HAP-1 (cell line): ENCODE measurements at regions not wholly inside any gene's neighbourhood (a gene's known extent, or its start where the extent isn't known, plus 50 kb on each side); places are given as distances from the start of the nearest gene placed in this dataset.
"Not testable (repeated sequence)": the region's sequence is repeated elsewhere in the genome, so short reads cannot be mapped to it uniquely, and the experiment has no call there.

Experiments
- DNase-seq, 2 experiments: peaks; one replicate each; pipeline ENCODE4 v3.0.0-alpha.2; 2016 to 2020; ENCODE audit warnings: low spot score in 2 of 2
- H3K27me3 ChIP-seq: fragments of 250-450 bp; sonication (Bioruptor Pico); 2 replicates; pipeline ENCODE4 v1.5.1; 2020; ENCODE audit warnings: low read depth, mild to moderate bottlenecking, moderate library complexity
- H3K36me3 ChIP-seq: fragments of 250-450 bp; sonication (Bioruptor Pico); replicated peaks from 2 replicates; pipeline ENCODE4 v1.5.1; 2020; ENCODE audit warnings: mild to moderate bottlenecking
- H3K4me1 ChIP-seq: fragments of 250-450 bp; sonication (Bioruptor Pico); 2 replicates; pipeline ENCODE4 v1.5.1; 2020; ENCODE audit warnings: mild to moderate bottlenecking
- H3K4me3 ChIP-seq: fragments of 250-450 bp; sonication (Bioruptor Pico); 2 replicates; pipeline ENCODE4 v1.5.1; 2020; ENCODE audit warnings: mild to moderate bottlenecking, moderate library complexity
- H3K9me3 ChIP-seq: fragments of 250-450 bp; sonication (Bioruptor Pico); 2 replicates; pipeline ENCODE4 v1.5.1; 2020; ENCODE audit warnings: mild to moderate bottlenecking, moderate library complexity
- in situ Hi-C: fragments of 300-500 bp; cut with MboI; formaldehyde crosslinking; loops from 3 replicates; pipeline ENCODE4 v1.14.3; 2020; ENCODE audit warnings: low sequenced_read_pairs, inconsistent platforms, mixed read lengths

DNA sequence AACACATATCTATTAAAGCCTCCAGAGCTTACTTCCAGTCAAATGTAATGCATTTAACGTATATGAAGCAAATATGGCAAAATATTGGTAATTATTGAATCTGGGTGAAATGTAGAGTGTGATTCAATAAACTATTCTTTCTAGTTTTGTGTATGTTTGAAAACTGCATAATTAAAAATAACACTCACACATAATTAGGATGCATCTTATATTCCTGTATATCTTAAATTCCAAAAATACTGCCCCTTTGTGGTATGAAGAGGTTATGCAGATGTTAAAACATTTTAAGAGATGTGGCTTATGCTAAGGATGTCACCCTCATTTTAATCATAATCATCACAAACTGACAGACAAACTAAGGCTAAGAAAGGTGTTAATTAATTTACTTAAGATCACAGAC is 182.9 kb downstream of the COX18 start:
- H3K4me3 ChIP-seq = no peak overlapping the region
- H3K27me3 ChIP-seq = no peaks in the 10 kb centered on the region; the same call in 1 of the 2 replicates
- no peak for DNase-seq
- no peaks in the 10 kb centered on the region for H3K9me3 ChIP-seq
- H3K4me1 ChIP-seq = no peaks in the 10 kb centered on the region
- H3K36me3 ChIP-seq = no peaks in the 10 kb centered on the region
- in situ Hi-C loops = no loop called here

DNA sequence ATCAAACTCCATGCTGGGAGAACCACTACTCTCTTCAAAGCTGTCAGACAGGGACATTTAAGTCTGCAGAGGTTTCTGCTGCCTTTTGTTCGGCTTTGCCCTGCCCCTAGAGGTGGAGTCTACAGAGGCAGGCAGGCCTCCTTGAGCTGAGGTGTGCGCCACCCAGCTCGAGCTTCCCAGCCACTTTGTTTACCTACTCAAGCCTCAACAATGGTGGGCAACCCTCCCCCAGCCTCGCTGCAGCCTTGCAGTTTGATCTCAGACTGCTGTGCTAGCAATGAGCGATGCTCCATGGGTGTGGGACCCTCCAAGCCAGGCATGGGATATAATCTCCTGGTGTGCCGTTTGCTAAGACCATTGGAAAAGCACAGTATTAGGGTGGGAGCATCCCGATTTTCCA is 185.3 kb downstream of the COX18 start:
- H3K4me1 ChIP-seq, H3K36me3 ChIP-seq, H3K9me3 ChIP-seq, H3K4me3 ChIP-seq, in situ Hi-C loops, DNase-seq, H3K27me3 ChIP-seq: not testable (repeated sequence)

DNA sequence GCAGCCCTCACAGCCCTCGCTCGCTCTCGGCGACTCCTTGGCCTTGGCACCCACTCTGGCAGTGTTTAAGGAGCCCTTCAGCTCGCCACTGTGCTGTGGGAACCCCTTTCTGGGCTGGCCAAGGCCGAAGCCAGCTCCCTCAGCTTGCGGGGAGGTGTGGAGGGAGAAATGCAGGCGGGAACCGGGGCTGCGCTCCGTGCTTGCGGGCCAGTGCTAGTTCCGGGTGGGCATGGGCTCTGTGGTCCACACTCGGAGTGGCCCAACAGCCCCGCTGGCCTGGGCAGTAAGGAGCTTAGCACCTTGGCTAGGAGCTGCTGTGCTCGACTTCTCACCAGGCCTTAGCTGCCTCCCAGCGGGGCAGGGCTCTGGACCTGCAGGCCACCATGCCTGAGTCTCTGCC is 192.6 kb downstream of the COX18 start:
- H3K27me3 ChIP-seq = no peaks in the 10 kb centered on the region
- in situ Hi-C loops = no loop called here

DNA sequence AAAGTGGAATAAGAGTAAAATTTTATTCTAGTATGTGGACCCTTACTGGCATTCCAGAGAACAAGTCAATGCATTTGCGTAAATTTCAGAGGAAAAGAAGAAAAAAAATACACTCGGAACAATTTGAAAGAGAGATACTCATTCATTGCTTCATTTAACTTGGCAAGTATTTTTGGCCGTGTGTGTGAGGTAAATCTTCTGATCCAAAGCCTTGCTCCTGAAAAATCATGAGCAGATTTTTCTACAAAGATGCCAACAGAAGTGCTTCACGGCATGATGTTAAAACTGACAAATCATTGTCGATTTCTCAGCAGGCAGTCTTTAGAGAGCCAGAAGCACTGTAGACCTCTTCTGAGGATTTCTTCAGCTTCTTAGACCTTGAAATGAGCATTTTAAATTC is 194.0 kb downstream of the COX18 start:
- Histone ChIP-seq H3K27me3 (no peaks in the 10 kb centered on the region), H3K4me3 (no peak overlapping the region), H3K36me3 (no peaks in the 10 kb centered on the region), H3K9me3 (no peaks in the 10 kb centered on the region), H3K4me1 (no peaks in the 10 kb centered on the region)
- DNase-seq = no peak
- in situ Hi-C loops = no loop called here

More for the DNA sequence above, 192.6 kb downstream of the COX18 start:
- Histone ChIP-seq H3K36me3 (no peaks in the 10 kb centered on the region), H3K9me3 (no peaks in the 10 kb centered on the region), H3K4me1 (no peaks in the 10 kb centered on the region), H3K4me3 (no peak overlapping the region)
- DNase-seq = no peak

DNA sequence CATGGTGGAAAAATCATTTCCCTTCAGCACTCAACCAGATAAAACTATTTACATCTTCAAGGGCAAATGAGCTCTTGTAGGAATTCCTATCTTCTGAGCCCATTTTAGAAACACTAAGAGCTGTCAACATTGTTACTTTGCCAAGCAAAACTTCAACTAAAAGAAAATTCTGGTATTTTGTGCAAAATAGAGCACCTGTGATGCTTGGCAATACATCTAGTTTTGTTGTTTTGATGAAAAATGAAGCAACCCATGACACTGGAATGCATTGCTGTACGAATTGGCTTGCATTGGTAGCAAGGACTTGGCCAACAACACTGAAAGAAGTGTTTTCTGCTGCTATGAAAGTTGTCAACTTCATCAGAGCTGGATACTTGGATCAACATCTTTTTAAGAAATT is 194.4 kb downstream of the COX18 start:
- no peak for DNase-seq
- Histone ChIP-seq H3K4me3 (no peak overlapping the region), H3K9me3 (no peaks in the 10 kb centered on the region), H3K27me3 (no peaks in the 10 kb centered on the region), H3K36me3 (no peaks in the 10 kb centered on the region), H3K4me1 (no peaks in the 10 kb centered on the region)
- in situ Hi-C loops = no loop called here

DNA sequence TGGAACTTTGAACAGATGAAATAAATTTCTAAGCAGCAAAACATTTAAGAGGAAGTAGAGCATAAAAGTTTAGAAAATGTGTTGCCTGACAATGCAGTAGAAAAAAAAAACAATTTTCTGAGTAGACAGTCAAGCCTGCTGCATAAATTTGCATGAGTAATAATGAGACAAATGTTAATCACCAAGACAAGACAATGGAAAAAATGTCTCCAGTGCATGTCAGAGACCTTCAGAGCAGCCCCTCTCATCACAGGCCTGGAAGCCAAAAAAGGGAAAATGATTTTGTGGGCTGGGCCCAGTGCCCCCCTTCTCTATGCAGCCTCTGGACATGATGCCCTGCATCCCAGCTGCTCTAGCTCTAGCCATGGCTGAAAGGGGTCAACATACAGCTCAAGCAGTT is 204.6 kb downstream of the COX18 start:
- no peaks in the 10 kb centered on the region for H3K9me3 ChIP-seq
- no peaks in the 10 kb centered on the region for H3K27me3 ChIP-seq
- in situ Hi-C loops = no loop called here
- H3K36me3 ChIP-seq = no peaks in the 10 kb centered on the region
- DNase-seq = no peak
- no peaks in the 10 kb centered on the region for H3K4me1 ChIP-seq
- H3K4me3 ChIP-seq = no peak overlapping the region

DNA sequence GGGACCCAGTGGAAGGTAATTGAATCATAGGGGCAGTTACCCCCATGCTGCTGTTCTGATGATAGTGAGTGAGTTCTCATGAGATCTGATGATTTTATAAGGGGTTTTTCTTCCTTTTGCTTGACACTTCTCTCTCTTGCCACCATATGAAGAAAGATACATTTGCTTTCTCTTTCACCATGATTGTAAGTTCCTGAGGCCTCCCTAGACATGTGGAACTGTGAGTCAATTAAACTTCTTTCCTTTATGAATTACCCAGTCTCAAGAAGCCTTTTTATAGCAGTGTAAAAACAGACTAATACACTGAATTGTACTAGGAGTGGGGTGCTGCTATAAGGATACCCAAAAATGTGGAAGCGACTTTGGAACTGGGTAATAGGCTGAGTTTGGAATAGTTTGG is 205.2 kb downstream of the COX18 start:
- DNase-seq, H3K9me3 ChIP-seq, H3K4me1 ChIP-seq, H3K27me3 ChIP-seq, H3K4me3 ChIP-seq, in situ Hi-C loops, H3K36me3 ChIP-seq: not testable (repeated sequence)

DNA sequence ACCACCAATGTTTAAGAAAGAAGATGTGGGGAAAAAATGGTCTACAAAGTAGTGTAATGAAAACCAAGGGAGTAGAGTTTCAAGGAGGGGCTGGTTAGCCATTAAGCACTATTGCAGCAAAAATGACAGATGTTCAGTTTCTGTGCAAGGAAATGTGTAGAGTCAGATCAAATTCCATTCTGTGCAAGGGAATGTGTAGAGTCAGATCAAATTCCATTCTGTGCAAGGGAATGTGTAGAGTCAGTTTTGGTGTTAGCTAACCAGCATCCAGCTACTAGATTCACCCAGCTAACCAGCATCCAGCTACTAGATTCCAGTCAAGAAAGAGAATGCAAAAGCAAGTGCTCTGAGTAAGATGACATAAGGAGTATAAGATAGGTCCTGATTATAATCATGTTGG is 208.8 kb downstream of the COX18 start:
- Histone ChIP-seq H3K36me3 (no peaks in the 10 kb centered on the region), H3K27me3 (no peaks in the 10 kb centered on the region), H3K4me3 (no peak overlapping the region), H3K9me3 (no peaks in the 10 kb centered on the region), H3K4me1 (no peaks in the 10 kb centered on the region)
- in situ Hi-C loops = no loop called here
- DNase-seq = no peak

DNA sequence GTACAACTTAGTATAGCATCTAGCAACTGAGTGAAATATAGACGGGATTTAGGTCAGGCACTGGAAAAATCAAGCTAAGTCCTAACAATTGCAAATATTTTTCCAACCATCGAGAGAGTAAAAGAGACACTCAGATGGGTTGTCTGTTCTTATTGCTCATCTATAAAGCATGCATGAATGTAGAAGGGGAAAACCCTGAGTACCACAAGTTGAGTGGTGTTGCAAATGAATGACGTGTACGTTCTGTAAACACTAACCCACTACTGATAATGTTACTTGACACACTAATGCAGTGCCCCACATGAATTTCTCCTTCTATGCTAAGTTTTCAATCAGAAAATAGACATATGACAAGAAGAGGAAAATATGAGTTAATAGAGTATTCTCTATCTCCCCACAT is 211.2 kb downstream of the COX18 start:
- DNase-seq = no peak
- Histone ChIP-seq H3K27me3 (no peaks in the 10 kb centered on the region), H3K9me3 (no peaks in the 10 kb centered on the region), H3K36me3 (no peaks in the 10 kb centered on the region), H3K4me3 (no peak overlapping the region), H3K4me1 (no peaks in the 10 kb centered on the region)
- in situ Hi-C loops = no loop called here

DNA sequence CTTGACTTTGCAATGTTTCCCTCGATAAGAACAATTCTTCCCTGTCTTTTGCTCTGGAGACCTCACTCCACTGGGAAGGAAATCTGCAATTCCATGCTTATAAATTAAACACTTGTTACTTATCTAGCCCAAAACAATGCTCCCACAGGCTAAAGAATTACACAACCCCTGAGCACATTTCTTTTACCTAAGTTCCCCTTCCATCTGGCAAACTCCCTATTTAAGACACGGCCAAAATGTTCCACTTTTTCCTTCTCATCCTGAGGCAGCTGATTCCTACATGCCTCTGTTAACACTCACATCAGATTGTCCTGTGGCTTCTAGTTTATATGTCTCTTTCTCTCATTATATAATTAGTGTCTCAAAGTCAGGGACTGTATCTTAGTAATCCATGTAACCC is 211.7 kb downstream of the COX18 start:
- in situ Hi-C loops = no loop called here
- no peaks in the 10 kb centered on the region for H3K27me3 ChIP-seq
- DNase-seq = no peak

DNA sequence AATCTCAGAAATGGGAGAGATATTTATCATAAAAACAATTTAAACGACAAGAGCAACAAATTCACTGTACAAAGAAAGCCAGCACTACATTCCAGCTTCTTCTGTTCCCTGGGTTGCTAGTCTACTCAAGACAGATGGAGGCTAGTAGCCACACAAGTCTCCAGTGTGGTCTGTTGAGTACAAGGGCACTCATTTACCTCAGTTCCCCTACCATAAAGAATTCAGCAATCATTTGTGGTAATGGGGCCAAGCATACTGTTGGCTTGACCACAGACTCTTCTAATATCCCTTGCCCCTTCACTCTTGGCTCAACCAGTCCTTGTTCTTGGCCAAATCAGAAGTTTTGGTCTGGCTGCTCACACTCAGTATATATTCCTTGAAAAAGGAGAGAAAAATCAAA is 212.3 kb downstream of the COX18 start:
- Histone ChIP-seq H3K4me1 (no peaks in the 10 kb centered on the region), H3K36me3 (no peaks in the 10 kb centered on the region), H3K4me3 (no peak overlapping the region), H3K27me3 (no peaks in the 10 kb centered on the region), H3K9me3 (no peaks in the 10 kb centered on the region)
- in situ Hi-C loops = no loop called here
- no peak for DNase-seq

More for the DNA sequence above, 211.7 kb downstream of the COX18 start:
- Histone ChIP-seq H3K9me3 (no peaks in the 10 kb centered on the region), H3K4me3 (no peak overlapping the region), H3K4me1 (no peaks in the 10 kb centered on the region), H3K36me3 (no peaks in the 10 kb centered on the region)

DNA sequence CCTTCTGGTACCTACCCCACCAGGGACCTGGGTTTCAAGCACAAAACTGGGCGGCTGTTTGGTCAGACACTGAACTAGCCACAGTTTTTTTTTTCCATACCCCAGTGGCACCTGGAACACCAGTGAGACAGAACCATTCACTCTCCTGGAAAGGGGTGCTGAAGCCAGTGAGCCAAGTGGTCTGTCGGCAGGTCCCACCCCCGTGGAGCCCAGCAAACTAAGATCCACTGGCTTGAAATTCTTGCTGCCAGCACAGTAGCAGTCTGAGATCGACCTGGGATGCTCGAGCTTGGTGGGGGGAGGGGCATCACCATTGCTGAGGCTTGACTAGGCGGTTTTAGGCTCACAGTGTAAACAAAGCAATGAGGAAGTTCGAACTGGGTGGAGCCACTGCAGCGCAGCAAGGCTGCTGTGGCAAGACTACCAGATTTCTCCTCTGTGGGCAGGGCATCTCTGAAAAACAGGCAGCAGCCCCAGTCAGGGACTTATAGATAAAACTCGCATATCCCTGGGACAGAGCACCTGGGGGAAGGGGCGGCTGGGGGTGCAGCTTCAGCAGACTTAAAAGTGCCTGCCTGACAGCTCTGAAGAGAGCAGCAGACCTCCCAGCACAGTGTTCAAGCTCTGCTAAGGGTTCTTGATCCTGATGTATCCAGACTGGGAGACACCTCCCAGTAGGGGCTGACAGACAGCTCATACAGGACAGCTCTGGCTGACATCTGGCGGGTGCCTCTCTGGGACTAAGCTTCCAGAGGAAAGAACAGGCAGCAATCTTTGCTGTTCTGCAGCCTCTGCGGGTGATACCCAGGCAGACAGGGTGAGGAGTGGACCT is 223.0 kb downstream of the COX18 start:
- DNase-seq = peak in 1 of 2 experiments; percentile 10
- no peaks in the 10 kb centered on the region for H3K27me3 ChIP-seq
- in situ Hi-C loops = no loop called here
- H3K4me1 ChIP-seq = no peaks in the 10 kb centered on the region
- H3K4me3 ChIP-seq = no peak overlapping the region
- no peaks in the 10 kb centered on the region for H3K36me3 ChIP-seq
- no peaks in the 10 kb centered on the region for H3K9me3 ChIP-seq

DNA sequence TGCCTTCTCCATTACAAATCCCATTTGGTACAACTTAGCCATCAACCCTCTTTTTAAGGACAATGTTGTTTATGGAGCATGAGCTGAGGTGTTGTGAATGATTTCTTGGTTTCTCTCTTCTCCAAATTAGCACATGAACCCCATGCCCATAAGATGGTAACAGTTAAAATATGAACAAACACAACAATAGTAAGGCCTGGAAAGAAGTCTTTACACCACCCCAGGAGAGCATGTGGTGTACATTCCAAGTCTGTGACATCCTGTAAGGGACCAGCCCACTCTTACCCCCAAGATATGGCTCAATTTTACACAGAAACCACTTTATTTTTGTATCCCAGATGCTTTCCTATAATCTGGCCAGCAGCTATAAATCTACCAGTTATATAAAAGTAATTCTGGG is 226.1 kb downstream of the COX18 start:
- DNase-seq = no peak
- in situ Hi-C loops = no loop called here

DNA sequence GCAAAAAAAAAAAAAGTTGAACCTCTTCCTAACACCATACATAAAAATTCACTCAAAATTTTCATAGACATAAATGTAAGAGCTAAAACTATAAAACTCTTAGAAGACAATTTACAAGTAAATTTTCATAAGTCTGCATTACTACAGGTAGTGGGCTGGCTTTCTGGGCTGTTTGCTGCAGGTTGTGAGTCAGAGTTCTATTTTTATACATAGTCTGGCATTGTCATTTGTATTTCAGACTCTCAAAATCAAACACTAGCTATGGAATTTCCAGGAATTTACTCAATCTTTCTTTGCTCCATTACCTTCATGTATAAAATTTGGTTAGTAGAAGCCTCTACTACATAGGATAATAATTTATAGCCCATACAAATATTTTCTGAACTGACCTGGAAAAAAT is 227.2 kb downstream of the COX18 start:
- no peak for DNase-seq
- Histone ChIP-seq H3K27me3 (no peaks in the 10 kb centered on the region), H3K4me3 (no peak overlapping the region), H3K9me3 (no peaks in the 10 kb centered on the region), H3K4me1 (no peaks in the 10 kb centered on the region), H3K36me3 (no peaks in the 10 kb centered on the region)
- in situ Hi-C loops = no loop called here

More for the DNA sequence above, 226.1 kb downstream of the COX18 start:
- Histone ChIP-seq H3K4me1 (no peaks in the 10 kb centered on the region), H3K9me3 (no peaks in the 10 kb centered on the region), H3K36me3 (no peaks in the 10 kb centered on the region), H3K4me3 (no peak overlapping the region), H3K27me3 (no peaks in the 10 kb centered on the region)

DNA sequence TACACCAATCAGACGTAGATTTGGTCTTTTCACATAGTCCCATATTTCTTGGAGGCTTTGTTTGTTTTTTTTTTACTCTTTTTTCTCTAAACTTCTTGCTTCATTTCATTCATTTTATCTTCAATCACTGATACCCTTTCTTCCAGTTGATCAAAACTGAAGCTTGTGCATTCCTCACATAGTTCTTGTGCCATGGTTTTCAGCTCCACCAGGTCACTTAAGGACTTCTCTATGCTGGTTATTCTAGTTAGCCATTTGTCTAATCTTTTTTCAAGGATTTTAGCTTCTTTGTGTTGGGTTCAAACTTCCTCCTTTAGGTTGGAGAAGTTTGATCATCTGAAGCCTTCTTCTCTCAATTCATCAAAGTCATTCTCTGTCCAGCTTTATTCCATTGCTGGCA is 229.3 kb downstream of the COX18 start:
- H3K36me3 ChIP-seq, in situ Hi-C loops, H3K4me3 ChIP-seq, H3K9me3 ChIP-seq, H3K27me3 ChIP-seq, DNase-seq, H3K4me1 ChIP-seq: not testable (repeated sequence)
